Glomerular endothelial cell (primary cell): ENCODE measurements at regions not wholly inside any gene's neighbourhood (a gene's known extent, or its start where the extent isn't known, plus 50 kb on each side); places are given as distances from the start of the nearest gene placed in this dataset.

Source experiments
- DNase-seq: peaks from one replicate; pipeline ENCODE4 v3.0.0-alpha.2; 2011; ENCODE audit warnings: low read depth, low spot score; ENCODE audit errors: extremely low read depth

- DNase-seq: no peak
These were observed 73.4 kb upstream of the PROX1 start for GRCh38 chr1:213914392-213914791.

DNA sequence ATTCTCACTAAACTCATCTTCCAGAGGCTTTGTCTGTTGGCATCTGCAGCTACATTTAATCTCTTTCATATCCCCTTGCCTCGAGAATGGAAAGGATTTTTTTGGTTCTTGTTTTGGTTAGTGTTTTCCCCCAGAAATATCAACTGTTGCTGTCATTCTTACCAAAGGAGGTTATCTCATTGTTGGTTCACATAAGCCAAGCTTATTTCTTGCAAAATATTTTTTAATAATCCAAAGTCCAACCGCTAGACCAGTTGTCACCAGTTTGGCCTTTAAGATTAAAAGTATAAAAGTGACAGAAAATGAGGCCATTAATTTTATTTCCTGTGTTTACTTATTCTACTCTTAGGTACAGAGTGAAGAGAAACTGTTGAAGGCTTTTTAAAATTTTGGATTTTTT, 66.5 kb upstream of the PROX1 start:
- DNase-seq: no peak

DNA sequence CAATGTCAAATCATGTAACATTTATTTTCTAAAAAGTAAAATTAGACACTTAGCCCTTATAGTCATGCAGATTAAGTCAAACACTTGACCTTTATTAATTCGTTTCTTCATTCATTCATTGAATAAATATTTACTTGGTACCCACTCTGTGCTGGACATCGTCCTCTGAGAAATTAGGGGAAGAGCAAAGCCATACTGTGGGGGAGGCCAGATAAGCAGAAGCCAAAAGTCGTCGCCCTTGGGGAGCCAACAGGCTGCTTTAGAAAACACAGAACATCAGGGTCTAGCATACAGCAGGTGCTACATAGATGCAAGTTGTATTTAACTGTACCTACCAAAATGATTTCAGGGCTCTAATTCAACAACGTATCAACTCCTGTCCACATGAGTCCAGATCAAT, 66.1 kb upstream of the PROX1 start:
- DNase-seq: no peak

DNA sequence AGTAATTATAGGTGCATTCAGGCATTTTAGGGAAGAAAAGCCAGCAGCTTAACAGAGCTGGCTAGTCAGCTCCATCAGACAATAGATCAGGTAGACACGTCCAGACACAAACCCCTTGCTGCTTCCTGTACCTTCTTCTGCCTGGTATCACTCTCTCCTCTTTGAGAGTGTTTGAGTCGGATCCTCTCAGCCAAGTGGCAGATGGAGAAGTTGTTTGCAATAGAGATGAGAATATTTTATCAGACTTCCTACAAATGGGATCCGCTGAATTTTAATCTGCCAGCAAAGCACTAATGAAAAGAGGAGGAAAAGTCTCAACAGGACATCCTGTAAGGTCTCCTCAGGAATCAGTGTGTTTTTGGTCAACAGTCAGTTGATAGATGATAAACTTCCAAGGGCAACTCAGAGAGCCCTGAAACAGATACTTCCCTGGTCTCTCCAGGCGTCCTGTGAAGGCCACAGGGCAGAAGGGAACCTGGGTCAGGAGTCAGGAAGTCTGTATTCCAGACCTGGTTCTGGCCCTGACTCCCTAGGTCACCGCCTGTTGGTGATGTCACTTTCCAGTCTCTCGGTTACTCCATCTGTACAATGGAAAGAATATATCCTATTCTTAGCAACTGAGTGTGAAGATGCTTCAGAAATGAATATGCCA, 62.1 kb upstream of the PROX1 start:
- DNase-seq: no peak

DNA sequence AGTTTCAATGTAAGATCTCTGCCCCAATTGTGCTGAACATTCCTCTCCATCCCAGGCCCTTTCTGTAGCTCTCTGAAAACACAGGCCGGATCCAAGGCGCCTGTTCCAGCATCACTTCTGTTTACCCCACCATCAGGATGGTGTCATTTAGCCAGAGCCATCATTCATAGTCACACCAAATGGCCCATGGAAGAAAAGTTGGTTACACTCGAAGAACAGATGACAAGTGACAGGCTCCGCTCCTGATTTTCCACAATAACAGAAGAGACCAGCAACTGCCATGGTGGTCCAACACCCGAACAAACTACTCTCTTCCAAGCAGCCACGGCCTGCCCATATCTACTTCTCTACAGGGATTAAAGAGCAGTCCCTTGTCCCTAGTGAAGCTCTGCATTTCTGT, 59.9 kb upstream of the PROX1 start:
- no peak for DNase-seq

DNA sequence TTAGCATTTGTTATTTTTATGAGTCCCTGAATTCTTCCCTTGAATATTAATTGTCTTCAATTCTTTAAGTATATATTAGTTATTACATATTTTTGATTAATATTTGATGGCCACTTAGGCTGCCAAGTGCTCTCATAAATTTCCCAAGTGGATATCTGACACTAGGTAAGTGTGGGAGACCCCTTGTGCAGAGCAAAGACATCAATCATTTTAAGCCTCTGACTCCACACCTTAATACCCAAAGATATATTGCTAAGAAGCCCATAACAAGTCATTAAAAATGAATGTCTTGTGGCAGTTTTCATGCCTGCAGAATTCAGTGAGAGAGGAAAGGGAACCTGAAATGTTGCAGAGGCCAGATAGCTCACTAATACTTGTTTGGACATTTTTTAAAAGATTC, 58.4 kb upstream of the PROX1 start:
- DNase-seq: no peak

GRCh38 chr1:213931836-213932235, 55.9 kb upstream of the PROX1 start:
- DNase-seq: no peak

DNA sequence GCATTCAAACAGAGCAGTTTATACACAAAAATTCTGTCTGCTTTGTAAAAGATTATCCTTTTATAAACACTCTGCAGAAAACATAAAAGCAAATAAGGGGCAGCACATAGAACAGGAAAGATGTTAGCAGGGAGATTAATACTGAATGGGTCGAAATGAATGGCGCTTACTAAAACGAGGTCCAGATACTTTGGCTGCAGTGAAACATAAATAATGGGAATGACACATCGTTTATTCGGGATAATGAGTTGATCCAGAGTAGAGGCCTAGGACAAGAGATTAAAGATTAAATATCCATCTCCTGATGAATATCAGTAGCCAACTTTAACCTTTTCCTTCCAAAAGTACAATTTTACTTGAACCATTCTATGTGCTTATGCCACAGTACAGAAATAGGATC, 54.4 kb upstream of the PROX1 start:
- no peak for DNase-seq

GRCh38 chr1:213934649-213935048, 53.1 kb upstream of the PROX1 start:
- DNase-seq: no peak

GRCh38 chr1:213936571-213936970, 51.2 kb upstream of the PROX1 start:
- no peak for DNase-seq
